Liver (tissue), 3 donors: ENCODE measurements at regions not wholly inside any gene's neighbourhood (a gene's known extent, or its start where the extent isn't known, plus 50 kb on each side); places are given as distances from the start of the nearest gene placed in this dataset.

Experiments used
- ATF3 ChIP-seq: IDR thresholded peaks from 2 replicates; pipeline ENCODE4 v1.6.1; 2016; ENCODE audit warnings: antibody characterized with exemption
- EGR1 ChIP-seq, 2 donors: IDR thresholded peaks; 2 replicates each; pipeline ENCODE4 v1.6.1; 2016 to 2018; ENCODE audit warnings: antibody characterized with exemption in 2 of 2, low read depth in 2 of 2
- JUND ChIP-seq, 2 donors: IDR thresholded peaks; 2 replicates each; pipeline ENCODE4 v1.6.1; 2016; ENCODE audit warnings: antibody characterized with exemption in 2 of 2
- RAD21 ChIP-seq, 2 donors: IDR thresholded peaks; 2 replicates each; pipeline ENCODE4 v1.6.1; 2016; ENCODE audit warnings: antibody characterized with exemption in 2 of 2, mild to moderate bottlenecking in 2 of 2
- RXRA ChIP-seq, 2 donors: IDR thresholded peaks; 2 replicates each; pipeline ENCODE4 v1.6.1; 2017 to 2018; ENCODE audit warnings: antibody characterized with exemption in 2 of 2, mild to moderate bottlenecking in 1 of 2
- SP1 ChIP-seq: IDR thresholded peaks from 2 replicates; pipeline ENCODE4 v1.6.1; 2018; ENCODE audit warnings: antibody characterized with exemption, mild to moderate bottlenecking
- TAF1 ChIP-seq: conservative IDR thresholded peaks from 2 replicates; pipeline ENCODE4 v1.6.1; 2016; ENCODE audit warnings: antibody characterized with exemption, mild to moderate bottlenecking
- YY1 ChIP-seq: IDR thresholded peaks from 2 replicates; pipeline ENCODE4 v1.6.1; 2016; ENCODE audit warnings: antibody characterized with exemption, mild to moderate bottlenecking
- TF ChIP-seq, protein P1 (sequence below): fragments of 150-350 bp; IDR thresholded peaks from 2 replicates; pipeline ENCODE4 v1.5.1; 2017; ENCODE audit warnings: improper control_type of control experiment, low read depth, low read length; ENCODE audit not compliant: missing input control
- TF ChIP-seq, protein P2 (sequence below): IDR thresholded peaks from 2 replicates; pipeline ENCODE4 v1.6.1; 2016; ENCODE audit warnings: antibody characterized with exemption
- TF ChIP-seq, protein P3 (sequence below): IDR thresholded peaks from 2 replicates; pipeline ENCODE4 v1.6.1; 2016; ENCODE audit warnings: antibody characterized with exemption, mild to moderate bottlenecking
- TF ChIP-seq, protein P4 (sequence below): IDR thresholded peaks from 2 replicates; pipeline ENCODE4 v1.6.1; 2016; ENCODE audit warnings: antibody characterized with exemption
- donor health status: healthy.
- donor health status: healthy.

GRCh38 chr9:83140061-83140460 lies 77.1 kb upstream of the RASEF start:
- no peak for TF ChIP-seq RAD21 (IDR thresholded peaks at IDR 0.05)
- TF ChIP-seq, protein P1, sequence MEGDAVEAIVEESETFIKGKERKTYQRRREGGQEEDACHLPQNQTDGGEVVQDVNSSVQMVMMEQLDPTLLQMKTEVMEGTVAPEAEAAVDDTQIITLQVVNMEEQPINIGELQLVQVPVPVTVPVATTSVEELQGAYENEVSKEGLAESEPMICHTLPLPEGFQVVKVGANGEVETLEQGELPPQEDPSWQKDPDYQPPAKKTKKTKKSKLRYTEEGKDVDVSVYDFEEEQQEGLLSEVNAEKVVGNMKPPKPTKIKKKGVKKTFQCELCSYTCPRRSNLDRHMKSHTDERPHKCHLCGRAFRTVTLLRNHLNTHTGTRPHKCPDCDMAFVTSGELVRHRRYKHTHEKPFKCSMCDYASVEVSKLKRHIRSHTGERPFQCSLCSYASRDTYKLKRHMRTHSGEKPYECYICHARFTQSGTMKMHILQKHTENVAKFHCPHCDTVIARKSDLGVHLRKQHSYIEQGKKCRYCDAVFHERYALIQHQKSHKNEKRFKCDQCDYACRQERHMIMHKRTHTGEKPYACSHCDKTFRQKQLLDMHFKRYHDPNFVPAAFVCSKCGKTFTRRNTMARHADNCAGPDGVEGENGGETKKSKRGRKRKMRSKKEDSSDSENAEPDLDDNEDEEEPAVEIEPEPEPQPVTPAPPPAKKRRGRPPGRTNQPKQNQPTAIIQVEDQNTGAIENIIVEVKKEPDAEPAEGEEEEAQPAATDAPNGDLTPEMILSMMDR: no peak
- no peak for TF ChIP-seq EGR1 (IDR thresholded peaks at IDR 0.05; ENCODE audit: low read depth in 2 of 2)
- no peak for TF ChIP-seq YY1
- TF ChIP-seq, protein P2, sequence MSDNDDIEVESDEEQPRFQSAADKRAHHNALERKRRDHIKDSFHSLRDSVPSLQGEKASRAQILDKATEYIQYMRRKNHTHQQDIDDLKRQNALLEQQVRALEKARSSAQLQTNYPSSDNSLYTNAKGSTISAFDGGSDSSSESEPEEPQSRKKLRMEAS: no peak
- TF ChIP-seq TAF1: no peak
- TF ChIP-seq, protein P3, sequence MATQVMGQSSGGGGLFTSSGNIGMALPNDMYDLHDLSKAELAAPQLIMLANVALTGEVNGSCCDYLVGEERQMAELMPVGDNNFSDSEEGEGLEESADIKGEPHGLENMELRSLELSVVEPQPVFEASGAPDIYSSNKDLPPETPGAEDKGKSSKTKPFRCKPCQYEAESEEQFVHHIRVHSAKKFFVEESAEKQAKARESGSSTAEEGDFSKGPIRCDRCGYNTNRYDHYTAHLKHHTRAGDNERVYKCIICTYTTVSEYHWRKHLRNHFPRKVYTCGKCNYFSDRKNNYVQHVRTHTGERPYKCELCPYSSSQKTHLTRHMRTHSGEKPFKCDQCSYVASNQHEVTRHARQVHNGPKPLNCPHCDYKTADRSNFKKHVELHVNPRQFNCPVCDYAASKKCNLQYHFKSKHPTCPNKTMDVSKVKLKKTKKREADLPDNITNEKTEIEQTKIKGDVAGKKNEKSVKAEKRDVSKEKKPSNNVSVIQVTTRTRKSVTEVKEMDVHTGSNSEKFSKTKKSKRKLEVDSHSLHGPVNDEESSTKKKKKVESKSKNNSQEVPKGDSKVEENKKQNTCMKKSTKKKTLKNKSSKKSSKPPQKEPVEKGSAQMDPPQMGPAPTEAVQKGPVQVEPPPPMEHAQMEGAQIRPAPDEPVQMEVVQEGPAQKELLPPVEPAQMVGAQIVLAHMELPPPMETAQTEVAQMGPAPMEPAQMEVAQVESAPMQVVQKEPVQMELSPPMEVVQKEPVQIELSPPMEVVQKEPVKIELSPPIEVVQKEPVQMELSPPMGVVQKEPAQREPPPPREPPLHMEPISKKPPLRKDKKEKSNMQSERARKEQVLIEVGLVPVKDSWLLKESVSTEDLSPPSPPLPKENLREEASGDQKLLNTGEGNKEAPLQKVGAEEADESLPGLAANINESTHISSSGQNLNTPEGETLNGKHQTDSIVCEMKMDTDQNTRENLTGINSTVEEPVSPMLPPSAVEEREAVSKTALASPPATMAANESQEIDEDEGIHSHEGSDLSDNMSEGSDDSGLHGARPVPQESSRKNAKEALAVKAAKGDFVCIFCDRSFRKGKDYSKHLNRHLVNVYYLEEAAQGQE: no peak
- TF ChIP-seq SP1: no peak
- TF ChIP-seq, protein P4, sequence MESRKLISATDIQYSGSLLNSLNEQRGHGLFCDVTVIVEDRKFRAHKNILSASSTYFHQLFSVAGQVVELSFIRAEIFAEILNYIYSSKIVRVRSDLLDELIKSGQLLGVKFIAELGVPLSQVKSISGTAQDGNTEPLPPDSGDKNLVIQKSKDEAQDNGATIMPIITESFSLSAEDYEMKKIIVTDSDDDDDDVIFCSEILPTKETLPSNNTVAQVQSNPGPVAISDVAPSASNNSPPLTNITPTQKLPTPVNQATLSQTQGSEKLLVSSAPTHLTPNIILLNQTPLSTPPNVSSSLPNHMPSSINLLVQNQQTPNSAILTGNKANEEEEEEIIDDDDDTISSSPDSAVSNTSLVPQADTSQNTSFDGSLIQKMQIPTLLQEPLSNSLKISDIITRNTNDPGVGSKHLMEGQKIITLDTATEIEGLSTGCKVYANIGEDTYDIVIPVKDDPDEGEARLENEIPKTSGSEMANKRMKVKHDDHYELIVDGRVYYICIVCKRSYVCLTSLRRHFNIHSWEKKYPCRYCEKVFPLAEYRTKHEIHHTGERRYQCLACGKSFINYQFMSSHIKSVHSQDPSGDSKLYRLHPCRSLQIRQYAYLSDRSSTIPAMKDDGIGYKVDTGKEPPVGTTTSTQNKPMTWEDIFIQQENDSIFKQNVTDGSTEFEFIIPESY: no peak
- no peak for TF ChIP-seq JUND (IDR thresholded peaks at IDR 0.05)
- no peak for TF ChIP-seq RXRA (IDR thresholded peaks at IDR 0.05)
- no peak for TF ChIP-seq ATF3
